ENCODE measurements at regions not wholly inside any gene's neighbourhood (a gene's known extent, or its start where the extent isn't known, plus 50 kb on each side); places are given as distances from the start of the nearest gene placed in this dataset.

DNA sequence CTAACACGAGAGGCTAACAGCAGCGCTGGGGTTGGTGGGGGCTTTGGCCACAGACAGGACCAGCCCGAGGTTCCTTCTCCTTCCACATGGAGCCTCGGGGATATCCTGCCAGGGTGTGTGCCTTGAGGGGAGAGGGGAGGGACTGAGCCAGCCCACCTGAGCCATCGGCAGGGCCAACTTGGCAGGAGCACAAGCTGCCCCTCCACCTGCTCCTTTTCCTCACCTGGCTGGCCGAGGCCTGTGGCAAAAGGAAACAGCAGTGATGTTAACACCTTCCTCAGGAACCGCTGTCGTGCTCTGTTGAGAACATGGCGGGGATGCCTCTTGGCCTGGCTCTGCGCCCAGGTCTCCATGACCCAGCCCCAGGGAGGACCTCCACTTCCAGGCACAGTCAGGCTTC is 255.1 kb upstream of the PPP2R2D start:
- H3K27me3 Mint-ChIP-seq (ENCODE audit: unreplicated experiment): peaks cover 3% of the 10 kb centered on the region

DNA sequence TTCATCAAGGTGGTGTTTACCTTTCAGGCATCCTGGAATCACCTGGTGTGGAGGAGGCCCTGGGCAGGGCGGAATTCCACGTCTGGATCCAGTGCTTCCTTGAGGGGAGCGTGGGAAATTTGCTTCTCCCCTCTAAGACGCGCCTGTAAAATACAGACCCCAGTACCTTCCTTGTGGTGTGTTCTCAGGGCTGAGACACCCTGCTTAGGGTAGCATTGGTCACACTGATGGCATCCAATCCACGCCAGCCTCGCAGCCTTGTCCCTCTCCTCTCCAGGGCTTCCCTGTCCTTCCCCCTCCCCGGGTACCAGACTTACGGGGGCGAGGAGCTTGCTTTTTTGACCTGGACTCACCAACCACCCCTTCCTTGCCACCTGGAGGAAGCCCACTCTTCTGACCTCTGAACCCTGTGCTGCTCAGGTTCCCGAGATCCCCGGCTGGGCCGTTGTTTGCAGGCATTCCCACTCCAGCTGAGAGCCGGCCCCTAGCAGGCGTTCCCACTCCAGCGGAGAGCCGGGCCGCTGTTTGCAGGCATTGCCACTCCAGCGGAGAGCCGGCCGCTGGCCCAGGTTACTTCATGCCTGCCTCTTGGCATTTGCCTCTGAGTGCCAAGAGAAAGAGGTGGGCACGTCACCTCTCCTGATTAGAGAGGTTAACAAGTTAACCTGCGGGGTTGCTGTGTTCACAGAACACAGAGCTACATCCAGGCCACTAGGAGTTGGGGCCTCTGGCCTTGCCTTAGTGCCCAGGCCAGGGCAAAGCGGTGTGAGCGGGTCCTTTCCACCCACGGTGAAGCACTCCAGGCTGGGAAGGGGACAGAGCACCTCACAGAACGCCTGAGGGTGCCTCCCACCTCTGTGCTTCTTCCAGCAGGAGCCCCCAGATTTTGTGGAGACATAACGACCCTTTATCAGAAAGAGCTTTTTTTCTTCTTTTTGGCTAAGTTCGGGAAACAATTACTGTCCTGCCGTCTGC is 254.0 kb upstream of the PPP2R2D start:
- H3K4me1 Mint-ChIP-seq (ENCODE audit: low read depth, unreplicated experiment): peaks cover 3% of the 10 kb centered on the region
- H3K36me3 Mint-ChIP-seq (ENCODE audit: unreplicated experiment): no peaks in the 10 kb centered on the region
- DNase-seq: no peak

More for the DNA sequence above, 255.1 kb upstream of the PPP2R2D start:
- DNase-seq: no peak
- H3K4me3 Mint-ChIP-seq (ENCODE audit: unreplicated experiment): no peak overlapping the region
- TF ChIP-seq CTCF (IDR thresholded peaks at IDR 0.05; ENCODE audit: partially characterized antibody, unreplicated experiment): no peak
- peaks cover 6% of the 10 kb centered on the region for H3K9me3 Mint-ChIP-seq (ENCODE audit: unreplicated experiment)
- H3K4me1 Mint-ChIP-seq (ENCODE audit: low read depth, unreplicated experiment): no peaks in the 10 kb centered on the region
- no peak overlapping the region for H3K27ac Mint-ChIP-seq (ENCODE audit: unreplicated experiment)
- no peaks in the 10 kb centered on the region for H3K36me3 Mint-ChIP-seq (ENCODE audit: unreplicated experiment)

DNA sequence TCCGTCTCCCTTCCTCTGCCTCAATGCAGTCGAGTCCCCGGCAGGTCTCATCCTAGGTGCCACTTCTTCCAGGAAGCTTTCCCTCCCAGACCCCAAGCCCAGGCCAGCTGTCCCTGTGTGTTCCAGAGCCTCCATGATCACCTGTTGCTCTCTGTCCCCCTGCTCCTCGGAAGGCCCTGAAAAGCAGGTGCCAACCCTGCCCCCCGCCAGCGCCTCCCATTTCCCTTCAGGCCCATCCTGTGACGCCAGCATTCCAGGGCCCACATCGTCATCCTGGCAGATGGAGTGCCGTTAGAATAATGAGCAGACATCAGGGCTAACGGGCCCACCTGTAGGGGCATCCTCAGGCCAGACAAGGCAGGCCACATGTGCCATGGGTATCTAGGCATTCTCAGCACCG is 253.0 kb upstream of the PPP2R2D start:
- no peak for TF ChIP-seq CTCF (IDR thresholded peaks at IDR 0.05; ENCODE audit: partially characterized antibody, unreplicated experiment)
- DNase-seq: no peak
- Mint-ChIP-seq H3K27ac (ENCODE audit: unreplicated experiment) (no peak overlapping the region), H3K27me3 (ENCODE audit: unreplicated experiment) (peaks cover 7% of the 10 kb centered on the region), H3K4me3 (ENCODE audit: unreplicated experiment) (no peak overlapping the region), H3K9me3 (ENCODE audit: unreplicated experiment) (peaks cover 8% of the 10 kb centered on the region), H3K36me3 (ENCODE audit: unreplicated experiment) (no peaks in the 10 kb centered on the region), H3K4me1 (ENCODE audit: low read depth, unreplicated experiment) (peaks cover 3% of the 10 kb centered on the region)

More for the DNA sequence above, 254.0 kb upstream of the PPP2R2D start:
- Mint-ChIP-seq H3K9me3 (ENCODE audit: unreplicated experiment) (peaks cover 6% of the 10 kb centered on the region), H3K4me3 (ENCODE audit: unreplicated experiment) (no peak overlapping the region), H3K27me3 (ENCODE audit: unreplicated experiment) (peaks cover 5% of the 10 kb centered on the region), H3K27ac (ENCODE audit: unreplicated experiment) (no peak overlapping the region)
- no peak for TF ChIP-seq CTCF (IDR thresholded peaks at IDR 0.05; ENCODE audit: partially characterized antibody, unreplicated experiment)

DNA sequence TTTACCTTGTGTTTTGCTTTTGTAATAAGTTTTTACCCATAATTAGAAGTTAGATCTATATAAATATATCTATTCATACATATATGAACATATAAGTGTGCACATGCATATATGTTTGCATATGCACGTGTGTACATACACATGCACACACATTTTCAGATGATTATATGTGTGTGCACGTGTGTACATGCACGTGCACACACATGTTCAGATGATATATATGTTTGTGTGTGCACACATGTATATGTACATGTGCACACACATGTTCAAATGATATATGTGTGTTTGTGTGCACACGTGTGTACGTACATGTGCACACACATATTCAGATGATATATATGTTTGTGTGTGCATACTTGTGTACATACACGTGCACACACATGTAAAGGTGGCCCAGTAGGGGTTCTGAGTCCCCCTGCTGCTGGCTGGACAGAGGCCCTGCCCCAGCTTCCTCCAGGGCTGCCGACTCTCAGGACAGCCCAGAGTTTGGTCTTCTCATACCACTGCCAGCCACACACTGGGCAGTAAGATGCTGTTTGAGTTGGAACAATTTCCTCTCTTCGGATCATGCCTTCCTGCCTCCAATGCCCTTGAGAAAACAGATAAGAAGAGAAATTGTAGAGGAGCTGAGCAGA is 252.3 kb upstream of the PPP2R2D start:
- Mint-ChIP-seq H3K27me3 (ENCODE audit: unreplicated experiment) (peaks cover 7% of the 10 kb centered on the region), H3K27ac (ENCODE audit: unreplicated experiment) (no peak overlapping the region), H3K9me3 (ENCODE audit: unreplicated experiment) (peaks cover 8% of the 10 kb centered on the region), H3K4me1 (ENCODE audit: low read depth, unreplicated experiment) (peaks cover 3% of the 10 kb centered on the region), H3K4me3 (ENCODE audit: unreplicated experiment) (no peak overlapping the region), H3K36me3 (ENCODE audit: unreplicated experiment) (no peaks in the 10 kb centered on the region)
- no peak for TF ChIP-seq CTCF (IDR thresholded peaks at IDR 0.05; ENCODE audit: partially characterized antibody, unreplicated experiment)
- no peak for DNase-seq

DNA sequence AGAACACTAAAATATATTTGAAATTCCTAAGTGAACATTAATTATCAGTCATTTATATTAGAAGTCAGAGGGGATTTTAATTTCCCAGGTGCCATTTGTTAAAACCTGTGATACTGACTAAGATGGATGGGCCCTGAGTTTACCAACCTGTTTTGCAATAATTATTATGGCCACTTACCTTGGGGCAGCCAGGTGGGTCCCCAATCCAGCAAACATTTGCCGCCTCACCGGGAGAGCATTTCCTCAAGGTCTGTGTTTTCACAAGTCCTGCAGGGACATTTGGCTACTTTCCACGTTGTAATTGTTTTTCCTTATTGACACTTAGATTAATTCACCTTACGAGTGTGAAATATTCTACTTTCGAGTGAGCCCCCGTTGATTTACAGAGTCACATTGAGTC is 251.2 kb upstream of the PPP2R2D start:
- TF ChIP-seq CTCF (IDR thresholded peaks at IDR 0.05; ENCODE audit: partially characterized antibody, unreplicated experiment): no peak
- Mint-ChIP-seq H3K27me3 (ENCODE audit: unreplicated experiment) (peaks cover 6% of the 10 kb centered on the region), H3K9me3 (ENCODE audit: unreplicated experiment) (peaks cover 4% of the 10 kb centered on the region), H3K4me3 (ENCODE audit: unreplicated experiment) (no peak overlapping the region), H3K27ac (ENCODE audit: unreplicated experiment) (no peak overlapping the region), H3K36me3 (ENCODE audit: unreplicated experiment) (no peaks in the 10 kb centered on the region), H3K4me1 (ENCODE audit: low read depth, unreplicated experiment) (peaks cover 8% of the 10 kb centered on the region)
- DNase-seq: no peak
